SU-DHL-6 (cell line): ENCODE measurements at regions not wholly inside any gene's neighbourhood (a gene's known extent, or its start where the extent isn't known, plus 50 kb on each side); places are given as distances from the start of the nearest gene placed in this dataset.

Experiments used
- H2AFZ ChIP-seq: fragments of 200-600 bp; sonication (generic); 2 replicates; pipeline ENCODE4 v1.6.1; 2014; ENCODE audit warnings: low read depth, mild to moderate bottlenecking, moderate library complexity, mixed read lengths, antibody characterized with exemption, low read length; ENCODE audit not compliant: severe bottlenecking
- H3F3A ChIP-seq: fragments of 200-600 bp; shearing (Covaris generic); 2 replicates; pipeline ENCODE4 v1.6.0; 2016; ENCODE audit warnings: antibody characterized with exemption, mild to moderate bottlenecking; ENCODE audit not compliant: insufficient read depth
- H3K27ac ChIP-seq: fragments of 200-600 bp; sonication (generic); 2 replicates; pipeline ENCODE4 v1.5.1; 2016; ENCODE audit warnings: low read depth, mild to moderate bottlenecking, low read length, moderate library complexity, mixed read lengths
- H3K27me3 ChIP-seq: fragments of 200-600 bp; sonication (generic), shearing (Covaris generic); 2 replicates; pipeline ENCODE4 v1.6.0; 2014; ENCODE audit warnings: mild to moderate bottlenecking, low read length
- H3K36me3 ChIP-seq: fragments of 200-600 bp; sonication (generic); 2 replicates; pipeline ENCODE4 v1.6.1; 2014; ENCODE audit warnings: mild to moderate bottlenecking, low read length, mixed read lengths
- H3K4me2 ChIP-seq: fragments of 300-600, 200-600 bp; shearing (Covaris generic), sonication (generic); 2 replicates; pipeline ENCODE4 v1.6.0; 2014; ENCODE audit warnings: low read length, low read depth, mild to moderate bottlenecking; ENCODE audit not compliant: poor library complexity, severe bottlenecking
- H3K4me3 ChIP-seq: fragments of 200-600 bp; sonication (generic); 2 replicates; pipeline ENCODE4 v1.5.1; 2014; ENCODE audit warnings: antibody characterized with exemption, low read length, mild to moderate bottlenecking, mixed read lengths; ENCODE audit not compliant: insufficient read depth, poor library complexity, severe bottlenecking
- H3K79me2 ChIP-seq: fragments of 200-600 bp; sonication (generic); 2 replicates; pipeline ENCODE4 v1.6.1; 2014; ENCODE audit warnings: mild to moderate bottlenecking, low read length, moderate library complexity; ENCODE audit not compliant: insufficient read depth
- H3K9ac ChIP-seq: fragments of 200-600 bp; sonication (generic); 2 replicates; pipeline ENCODE4 v1.7.0; 2014; ENCODE audit warnings: mild to moderate bottlenecking, low read length
- H3K9me2 ChIP-seq: fragments of 200-600 bp; sonication (generic); replicated peaks from 2 replicates; pipeline ENCODE4 v1.6.1; 2014; ENCODE audit warnings: low read length; ENCODE audit not compliant: insufficient read depth
- H3K9me3 ChIP-seq: fragments of 200-600 bp; sonication (generic); 2 replicates; pipeline ENCODE4 v1.6.1; 2014; ENCODE audit warnings: low read length, mixed read lengths; ENCODE audit not compliant: insufficient read depth
- H4K20me1 ChIP-seq: fragments of 200-600 bp; sonication (generic); 2 replicates; pipeline ENCODE4 v1.6.1; 2014; ENCODE audit warnings: low read depth, mild to moderate bottlenecking, antibody characterized with exemption, low read length, moderate library complexity, mixed read lengths
- EZH2phosphoT487 ChIP-seq: fragments of 200-600 bp; sonication (generic), shearing (Covaris generic); conservative IDR thresholded peaks from 2 replicates; pipeline ENCODE4 v1.6.1; 2018; ENCODE audit warnings: mild to moderate bottlenecking, antibody characterized with exemption, low read length, moderate library complexity, mixed read lengths
- TF ChIP-seq, protein P1 (sequence below): fragments of 200-600 bp; sonication (generic); IDR thresholded peaks from one replicate; pipeline ENCODE4 v1.5.1; 2017; ENCODE audit warnings: antibody characterized with exemption, mild to moderate bottlenecking, low read length, moderate library complexity; ENCODE audit not compliant: insufficient read depth, poor library complexity, severe bottlenecking

DNA sequence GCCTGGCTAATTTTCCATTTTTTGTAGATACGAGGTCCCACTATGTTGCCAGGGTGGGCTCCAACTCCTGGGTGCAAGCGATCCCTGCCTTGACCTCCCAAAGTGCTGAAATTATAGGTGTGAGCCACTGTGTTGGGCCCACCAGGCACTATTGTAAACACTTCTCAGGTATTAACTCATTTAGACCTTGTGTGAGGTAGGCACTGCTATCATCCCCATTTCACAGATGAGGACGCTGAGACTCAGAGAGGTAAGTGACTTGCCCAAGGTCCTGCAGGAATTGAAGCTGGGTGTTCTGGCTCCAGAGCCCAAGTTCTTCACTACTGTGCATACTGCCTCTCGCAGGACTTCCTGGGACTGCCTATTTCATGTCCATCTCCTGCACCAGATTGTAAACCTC is 67.1 kb upstream of the SYPL1 start:
- Histone ChIP-seq H4K20me1 (no peaks in the 10 kb centered on the region), H2AFZ (no peak overlapping the region), H3K9me2 (no peaks in the 10 kb centered on the region), H3K79me2 (no peaks in the 10 kb centered on the region), H3K27me3 (no peaks in the 10 kb centered on the region), H3K27ac (no peak overlapping the region), H3F3A (no peaks in the 10 kb centered on the region), H3K36me3 (no peaks in the 10 kb centered on the region), H3K9me3 (no peaks in the 10 kb centered on the region), H3K9ac (no peak overlapping the region), H3K4me3 (no peak overlapping the region), H3K4me2 (no peak overlapping the region)
- TF ChIP-seq, protein P1, sequence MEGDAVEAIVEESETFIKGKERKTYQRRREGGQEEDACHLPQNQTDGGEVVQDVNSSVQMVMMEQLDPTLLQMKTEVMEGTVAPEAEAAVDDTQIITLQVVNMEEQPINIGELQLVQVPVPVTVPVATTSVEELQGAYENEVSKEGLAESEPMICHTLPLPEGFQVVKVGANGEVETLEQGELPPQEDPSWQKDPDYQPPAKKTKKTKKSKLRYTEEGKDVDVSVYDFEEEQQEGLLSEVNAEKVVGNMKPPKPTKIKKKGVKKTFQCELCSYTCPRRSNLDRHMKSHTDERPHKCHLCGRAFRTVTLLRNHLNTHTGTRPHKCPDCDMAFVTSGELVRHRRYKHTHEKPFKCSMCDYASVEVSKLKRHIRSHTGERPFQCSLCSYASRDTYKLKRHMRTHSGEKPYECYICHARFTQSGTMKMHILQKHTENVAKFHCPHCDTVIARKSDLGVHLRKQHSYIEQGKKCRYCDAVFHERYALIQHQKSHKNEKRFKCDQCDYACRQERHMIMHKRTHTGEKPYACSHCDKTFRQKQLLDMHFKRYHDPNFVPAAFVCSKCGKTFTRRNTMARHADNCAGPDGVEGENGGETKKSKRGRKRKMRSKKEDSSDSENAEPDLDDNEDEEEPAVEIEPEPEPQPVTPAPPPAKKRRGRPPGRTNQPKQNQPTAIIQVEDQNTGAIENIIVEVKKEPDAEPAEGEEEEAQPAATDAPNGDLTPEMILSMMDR, result no peak
- TF ChIP-seq EZH2phosphoT487, result no peak

DNA sequence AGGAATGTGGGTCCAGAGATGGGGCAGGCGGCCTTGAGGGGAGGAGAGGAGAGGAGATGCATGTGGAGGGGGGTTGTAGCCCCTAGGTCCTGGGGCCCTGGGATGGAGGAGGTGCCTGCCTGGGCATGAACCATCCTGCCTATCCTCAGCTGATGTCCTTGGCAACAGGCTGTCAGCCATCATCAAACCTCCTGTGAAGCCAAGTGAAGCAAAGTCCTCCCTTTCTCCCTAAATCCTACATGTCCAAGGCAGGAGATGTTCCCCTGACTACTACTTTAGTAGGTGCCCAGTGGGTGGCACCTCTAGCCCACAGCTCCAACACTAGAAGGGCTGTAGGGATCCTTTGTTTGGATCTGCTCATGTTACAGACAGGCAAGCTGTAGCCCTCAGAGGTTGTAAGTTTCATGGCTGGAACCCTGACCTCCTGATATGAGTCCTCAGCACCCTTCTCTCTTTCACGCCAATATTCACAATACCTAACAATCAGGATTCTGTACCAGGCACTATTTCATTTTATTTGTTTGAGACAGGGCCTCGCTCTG is 66.6 kb upstream of the SYPL1 start:
- Histone ChIP-seq H4K20me1 (no peaks in the 10 kb centered on the region), H3K9me2 (no peaks in the 10 kb centered on the region), H3K36me3 (no peaks in the 10 kb centered on the region), H3K4me2 (no peak overlapping the region), H3K9me3 (no peaks in the 10 kb centered on the region), H3F3A (no peaks in the 10 kb centered on the region), H3K9ac (no peak overlapping the region), H3K27ac (no peak overlapping the region), H3K27me3 (no peaks in the 10 kb centered on the region), H3K4me3 (no peak overlapping the region), H2AFZ (no peak overlapping the region), H3K79me2 (no peaks in the 10 kb centered on the region)
- TF ChIP-seq, protein P1, result no peak
- TF ChIP-seq EZH2phosphoT487, result no peak

DNA sequence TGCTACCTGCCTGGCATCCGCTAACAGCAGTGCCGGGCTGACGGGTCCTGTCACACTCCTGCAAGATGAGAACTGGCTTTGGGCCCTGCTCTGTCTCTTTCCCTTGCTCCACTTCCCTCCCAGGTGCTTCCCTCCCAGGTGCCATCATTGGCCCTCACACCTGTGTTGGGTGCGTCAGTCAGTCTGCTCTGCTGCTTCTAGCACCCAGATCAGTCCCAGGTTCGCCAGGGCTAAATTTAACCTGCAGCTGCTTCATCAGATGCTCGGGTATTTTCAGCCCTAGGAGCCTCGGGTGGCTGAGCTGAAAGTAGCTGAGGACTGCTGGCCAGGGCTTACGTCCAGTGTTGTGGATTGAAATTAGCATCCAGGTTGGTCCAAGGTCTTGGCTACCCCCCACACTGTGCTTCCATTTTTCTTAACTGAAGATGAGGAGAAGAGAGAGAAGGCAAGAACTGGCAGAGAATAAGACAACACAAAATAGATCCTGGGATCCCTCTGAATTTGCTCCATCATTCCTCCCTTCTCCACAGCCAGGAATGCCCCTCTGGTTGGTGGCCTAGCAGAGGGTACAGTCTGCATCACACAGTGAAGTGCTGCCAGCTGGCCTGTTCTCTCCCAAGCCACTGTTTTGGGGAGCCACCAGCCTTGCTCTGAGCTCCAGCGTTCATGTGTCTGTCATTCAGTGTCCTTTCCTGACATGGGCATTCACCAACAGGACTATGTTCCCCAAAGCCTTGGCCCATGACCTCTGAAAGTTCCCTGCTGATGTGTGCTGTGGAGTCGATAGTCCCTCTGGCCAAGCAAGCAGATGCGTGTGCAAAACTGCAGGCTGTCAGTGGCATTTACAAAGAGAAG is 65.9 kb upstream of the SYPL1 start:
- H3K4me2 ChIP-seq, result no peak overlapping the region
- no peaks in the 10 kb centered on the region for H3K9me3 ChIP-seq
- no peak overlapping the region for H2AFZ ChIP-seq
- H3K27me3 ChIP-seq, result no peaks in the 10 kb centered on the region
- H3K4me3 ChIP-seq, result no peak overlapping the region
- H4K20me1 ChIP-seq, result no peaks in the 10 kb centered on the region
- no peaks in the 10 kb centered on the region for H3F3A ChIP-seq
- no peak overlapping the region for H3K27ac ChIP-seq
- TF ChIP-seq EZH2phosphoT487, result no peak
- TF ChIP-seq, protein P1, result no peak
- no peak overlapping the region for H3K9ac ChIP-seq
- no peaks in the 10 kb centered on the region for H3K79me2 ChIP-seq
- H3K36me3 ChIP-seq, result no peaks in the 10 kb centered on the region
- no peaks in the 10 kb centered on the region for H3K9me2 ChIP-seq
